SIG-M5 (cell line): ENCODE measurements at regions not wholly inside any gene's neighbourhood (a gene's known extent, or its start where the extent isn't known, plus 50 kb on each side); places are given as distances from the start of the nearest gene placed in this dataset.
"Not testable (repeated sequence)": the region's sequence is repeated elsewhere in the genome, so short reads cannot be mapped to it uniquely, and the experiment has no call there.

ENCODE experiments used
- DNase-seq: peaks from one replicate; lab custom pipeline; 2025; lab: John Stamatoyannopoulos, UW

- no peak for DNase-seq
Observed at GRCh38 chr5:118185018-118185417, 803.3 kb downstream of the DTWD2 start.

GRCh38 chr5:118176146-118176545 is 812.2 kb downstream of the DTWD2 start:
- DNase-seq, result no peak

- no peak for DNase-seq
Observed at GRCh38 chr5:118174671-118175070, 813.7 kb downstream of the DTWD2 start.

- no peak for DNase-seq
Observed at GRCh38 chr5:118173340-118173739, 815.0 kb downstream of the DTWD2 start.

GRCh38 chr5:118165619-118166018 is 822.7 kb downstream of the DTWD2 start:
- DNase-seq, result no peak

GRCh38 chr5:118156181-118156580 is 832.2 kb downstream of the DTWD2 start:
- DNase-seq, result no peak

GRCh38 chr5:118146824-118147223 is 841.5 kb downstream of the DTWD2 start:
- DNase-seq, result no peak

- DNase-seq, result no peak
Observed at GRCh38 chr5:118144540-118144939, 843.8 kb downstream of the DTWD2 start.

- DNase-seq, result no peak
Observed at GRCh38 chr5:118139361-118139760, 849.0 kb downstream of the DTWD2 start.

- DNase-seq, result no peak
Observed at GRCh38 chr5:118126159-118126558, 862.2 kb downstream of the DTWD2 start.

GRCh38 chr5:118125687-118126086 is 862.7 kb downstream of the DTWD2 start:
- no peak for DNase-seq

- DNase-seq, result no peak
Observed at GRCh38 chr5:118121258-118121657, 867.1 kb downstream of the DTWD2 start.

- DNase-seq, result no peak
Observed at GRCh38 chr5:118115791-118116190, 872.6 kb downstream of the DTWD2 start.

GRCh38 chr5:118111956-118112355 is 876.4 kb downstream of the DTWD2 start:
- no peak for DNase-seq

- DNase-seq, result not testable (repeated sequence)
Observed at GRCh38 chr5:118107246-118107645, 881.1 kb downstream of the DTWD2 start.

GRCh38 chr5:118098716-118099115 is 889.6 kb downstream of the DTWD2 start:
- DNase-seq, result no peak

- DNase-seq, result no peak
Observed at GRCh38 chr5:118095115-118095514, 893.2 kb downstream of the DTWD2 start.

GRCh38 chr5:118088448-118088847 is 899.9 kb downstream of the DTWD2 start:
- DNase-seq, result no peak

GRCh38 chr5:118076490-118076889 is 911.9 kb downstream of the DTWD2 start:
- no peak for DNase-seq

GRCh38 chr5:118070041-118070440 is 918.3 kb downstream of the DTWD2 start:
- no peak for DNase-seq

- no peak for DNase-seq
Observed at GRCh38 chr5:118069452-118069851, 918.9 kb downstream of the DTWD2 start.

GRCh38 chr5:118068886-118069285 is 919.5 kb downstream of the DTWD2 start:
- no peak for DNase-seq

GRCh38 chr5:118063836-118064235 is 924.5 kb downstream of the DTWD2 start:
- not testable (repeated sequence) for DNase-seq

- DNase-seq, result no peak
Observed at GRCh38 chr5:118060833-118061232, 927.5 kb downstream of the DTWD2 start.

GRCh38 chr5:118052503-118052902 is 935.8 kb downstream of the DTWD2 start:
- no peak for DNase-seq
